GM18951 (cell line): ENCODE measurements at regions not wholly inside any gene's neighbourhood (a gene's known extent, or its start where the extent isn't known, plus 50 kb on each side); places are given as distances from the start of the nearest gene placed in this dataset.

Experiments
- POLR2A ChIP-seq: IDR thresholded peaks from 4 replicates; pipeline ENCODE4 v1.6.1; 2011; ENCODE audit warnings: mild to moderate bottlenecking; ENCODE audit not compliant: insufficient read length, insufficient read depth; ENCODE audit errors: extremely low read depth
- in situ Hi-C: fragments of 300-500 bp; cut with MboI; formaldehyde crosslinking; loops from one replicate; pipeline ENCODE4 v1.12.0; 2022; ENCODE audit warnings: low sequenced_read_pairs, mixed read lengths, inconsistent platforms; ENCODE audit not compliant: unreplicated experiment

GRCh38 chr5:116842514-116842961 is 267.9 kb upstream of the SEMA6A start:
- no peak for TF ChIP-seq POLR2A
- in situ Hi-C loops, result no loop called here

- in situ Hi-C loops, result no loop called here
Observed at GRCh38 chr5:116841734-116842133, 267.1 kb upstream of the SEMA6A start.

GRCh38 chr5:116838011-116838536 is 263.5 kb upstream of the SEMA6A start:
- in situ Hi-C loops, result no loop called here
- no peak for TF ChIP-seq POLR2A

More at GRCh38 chr5:116841734-116842133, 267.1 kb upstream of the SEMA6A start:
- no peak for TF ChIP-seq POLR2A

- no peak for TF ChIP-seq POLR2A
- in situ Hi-C loops, result no loop called here
Observed at GRCh38 chr5:116834796-116835515, 260.3 kb upstream of the SEMA6A start.

GRCh38 chr5:116830079-116830478 is 255.5 kb upstream of the SEMA6A start:
- in situ Hi-C loops, result no loop called here
- TF ChIP-seq POLR2A, result no peak

- in situ Hi-C loops, result no loop called here
- TF ChIP-seq POLR2A, result no peak
Observed at GRCh38 chr5:116827078-116827477, 252.5 kb upstream of the SEMA6A start.

- TF ChIP-seq POLR2A, result no peak
- in situ Hi-C loops, result no loop called here
Observed at GRCh38 chr5:116825486-116825885, 250.9 kb upstream of the SEMA6A start.

- no peak for TF ChIP-seq POLR2A
- in situ Hi-C loops, result no loop called here
Observed at GRCh38 chr5:116824751-116825438, 250.3 kb upstream of the SEMA6A start.

GRCh38 chr5:116814626-116815385 is 240.2 kb upstream of the SEMA6A start:
- in situ Hi-C loops, result no loop called here
- TF ChIP-seq POLR2A, result no peak

- in situ Hi-C loops, result no loop called here
- TF ChIP-seq POLR2A, result no peak
Observed at GRCh38 chr5:116813906-116814305, 239.3 kb upstream of the SEMA6A start.

- in situ Hi-C loops, result no loop called here
- no peak for TF ChIP-seq POLR2A
Observed at GRCh38 chr5:116813356-116813755, 238.7 kb upstream of the SEMA6A start.

GRCh38 chr5:116810951-116811350 is 236.3 kb upstream of the SEMA6A start:
- TF ChIP-seq POLR2A, result no peak
- in situ Hi-C loops, result no loop called here

- in situ Hi-C loops, result no loop called here
- no peak for TF ChIP-seq POLR2A
Observed at GRCh38 chr5:116806836-116807235, 232.2 kb upstream of the SEMA6A start.

- no peak for TF ChIP-seq POLR2A
- in situ Hi-C loops, result no loop called here
Observed at GRCh38 chr5:116799401-116799800, 224.8 kb upstream of the SEMA6A start.

GRCh38 chr5:116795189-116795588 is 220.6 kb upstream of the SEMA6A start:
- no peak for TF ChIP-seq POLR2A
- in situ Hi-C loops, result no loop called here
